Muscle of leg (tissue), 3 donors: ENCODE measurements at regions not wholly inside any gene's neighbourhood (a gene's known extent, or its start where the extent isn't known, plus 50 kb on each side); places are given as distances from the start of the nearest gene placed in this dataset.

ENCODE experiments used
- DNase-seq: peaks from one replicate; pipeline ENCODE4 v3.0.0; 2013
- H3K27ac ChIP-seq: one replicate; pipeline ENCODE4 v1.5.1; 2013; ENCODE audit warnings: mild to moderate bottlenecking, low read length, control low read depth
- H3K27me3 ChIP-seq: one replicate; pipeline ENCODE4 v1.6.1; 2013; ENCODE audit warnings: low read length; ENCODE audit not compliant: control insufficient read depth, insufficient read depth
- H3K36me3 ChIP-seq: one replicate; pipeline ENCODE4 v1.6.1; 2013; ENCODE audit warnings: low read length; ENCODE audit not compliant: control insufficient read depth, insufficient read depth
- H3K4me1 ChIP-seq: one replicate; pipeline ENCODE4 v1.6.1; 2013; ENCODE audit warnings: low read length; ENCODE audit not compliant: control insufficient read depth, insufficient read depth
- H3K4me3 ChIP-seq: one replicate; pipeline ENCODE4 v1.5.1; 2013; ENCODE audit warnings: low read length, control low read depth
- H3K9me3 ChIP-seq: replicated peaks from 2 replicates; pipeline ENCODE4 v1.6.1; 2013; ENCODE audit warnings: low read depth, low read length; ENCODE audit not compliant: control insufficient read depth
- WGBS: methylation state at CpG from one replicate; pipeline ENCODE4 v1.1.5; 2013; ENCODE audit warnings: missing lambda C conversion rate; ENCODE audit not compliant: insufficient coverage; 5-methylcytosine and 5-hydroxymethylcytosine counted together

- no peak overlapping the region for H3K4me3 ChIP-seq
- H3K9me3 ChIP-seq, result no peaks in the 10 kb centered on the region
- H3K4me1 ChIP-seq, result no peaks in the 10 kb centered on the region
- no peak for DNase-seq
- 50% methylated on average over 1 of the region's 2 CpGs for WGBS
- H3K27ac ChIP-seq, result no peak overlapping the region
- H3K27me3 ChIP-seq, result no peaks in the 10 kb centered on the region
- H3K36me3 ChIP-seq, result no peaks in the 10 kb centered on the region
Measured at GRCh38 chr14:22456998-22457594, 131.9 kb downstream of the DAD1 start.

GRCh38 chr14:22456421-22456820, 132.6 kb downstream of the DAD1 start:
- H3K4me1 ChIP-seq, result no peaks in the 10 kb centered on the region
- no peak overlapping the region for H3K27ac ChIP-seq
- no peaks in the 10 kb centered on the region for H3K36me3 ChIP-seq
- whole genome bisulfite sequencing, result 100% methylated on average over 1 of the region's 3 CpGs
- no peak overlapping the region for H3K4me3 ChIP-seq
- no peaks in the 10 kb centered on the region for H3K27me3 ChIP-seq
- no peaks in the 10 kb centered on the region for H3K9me3 ChIP-seq
- no peak for DNase-seq

GRCh38 chr14:22452330-22452729, 136.7 kb downstream of the DAD1 start:
- DNase-seq, result no peak
- WGBS, result no CpG with 5 or more reads among the region's 4 CpGs
- no peak overlapping the region for H3K4me3 ChIP-seq
- H3K4me1 ChIP-seq, result peaks cover 7% of the 10 kb centered on the region
- H3K27me3 ChIP-seq, result peaks cover 3% of the 10 kb centered on the region
- H3K27ac ChIP-seq, result no peak overlapping the region
- no peaks in the 10 kb centered on the region for H3K9me3 ChIP-seq
- no peaks in the 10 kb centered on the region for H3K36me3 ChIP-seq

- H3K27ac ChIP-seq, result no peak overlapping the region
- no peaks in the 10 kb centered on the region for H3K36me3 ChIP-seq
- peaks cover 3% of the 10 kb centered on the region for H3K27me3 ChIP-seq
- 89% methylated on average over 5 of the region's 7 CpGs for WGBS
- no peak overlapping the region for H3K4me3 ChIP-seq
- H3K4me1 ChIP-seq, result peaks cover 7% of the 10 kb centered on the region
- no peak for DNase-seq
- no peaks in the 10 kb centered on the region for H3K9me3 ChIP-seq
Measured at GRCh38 chr14:22450266-22450665, 138.8 kb downstream of the DAD1 start.

GRCh38 chr14:22449600-22449905, 139.5 kb downstream of the DAD1 start:
- no peak overlapping the region for H3K27ac ChIP-seq
- WGBS, result no CpG with 5 or more reads among the region's 2 CpGs

GRCh38 chr14:22448905-22449599, 140.0 kb downstream of the DAD1 start:
- no peaks in the 10 kb centered on the region for H3K36me3 ChIP-seq
- peaks cover 3% of the 10 kb centered on the region for H3K27me3 ChIP-seq
- H3K27ac ChIP-seq, result no peak overlapping the region
- H3K4me1 ChIP-seq, result peaks cover 7% of the 10 kb centered on the region
- WGBS, result 71% methylated on average over 1 of the region's 4 CpGs
- no peaks in the 10 kb centered on the region for H3K9me3 ChIP-seq
- no peak overlapping the region for H3K4me3 ChIP-seq
- no peak for DNase-seq

More at GRCh38 chr14:22449600-22449905, 139.5 kb downstream of the DAD1 start:
- Histone ChIP-seq H3K4me1 (peaks cover 7% of the 10 kb centered on the region), H3K9me3 (no peaks in the 10 kb centered on the region), H3K4me3 (no peak overlapping the region), H3K36me3 (no peaks in the 10 kb centered on the region), H3K27me3 (peaks cover 3% of the 10 kb centered on the region)
- no peak for DNase-seq

GRCh38 chr14:22448035-22448904, 140.8 kb downstream of the DAD1 start:
- Histone ChIP-seq H3K27ac (no peak overlapping the region), H3K27me3 (peaks cover 3% of the 10 kb centered on the region)
- 31% methylated on average over 2 of the region's 10 CpGs for WGBS

GRCh38 chr14:22438742-22439141, 150.3 kb downstream of the DAD1 start:
- 100% methylated on average over 1 of the region's 3 CpGs for WGBS

More at GRCh38 chr14:22448035-22448904, 140.8 kb downstream of the DAD1 start:
- peaks cover 7% of the 10 kb centered on the region for H3K4me1 ChIP-seq
- H3K36me3 ChIP-seq, result no peaks in the 10 kb centered on the region
- no peaks in the 10 kb centered on the region for H3K9me3 ChIP-seq
- no peak for DNase-seq
- H3K4me3 ChIP-seq, result no peak overlapping the region

GRCh38 chr14:22434901-22435550, 154.0 kb downstream of the DAD1 start:
- 68% methylated on average over 3 of the region's 6 CpGs for WGBS
- peaks cover 12% of the 10 kb centered on the region for H3K4me1 ChIP-seq
- no peak overlapping the region for H3K27ac ChIP-seq
- no peaks in the 10 kb centered on the region for H3K27me3 ChIP-seq
- no peak for DNase-seq
- no peak overlapping the region for H3K4me3 ChIP-seq
- no peaks in the 10 kb centered on the region for H3K36me3 ChIP-seq
- no peaks in the 10 kb centered on the region for H3K9me3 ChIP-seq

More at GRCh38 chr14:22438742-22439141, 150.3 kb downstream of the DAD1 start:
- H3K9me3 ChIP-seq, result no peaks in the 10 kb centered on the region
- H3K36me3 ChIP-seq, result no peaks in the 10 kb centered on the region
- H3K4me3 ChIP-seq, result no peak overlapping the region
- no peak overlapping the region for H3K27ac ChIP-seq
- H3K4me1 ChIP-seq, result peaks cover 5% of the 10 kb centered on the region
- DNase-seq, result no peak
- H3K27me3 ChIP-seq, result no peaks in the 10 kb centered on the region

- Histone ChIP-seq H3K4me1 (peaks cover 15% of the 10 kb centered on the region), H3K36me3 (no peaks in the 10 kb centered on the region), H3K27ac (no peak overlapping the region), H3K27me3 (no peaks in the 10 kb centered on the region), H3K9me3 (no peaks in the 10 kb centered on the region), H3K4me3 (no peak overlapping the region)
- no peak for DNase-seq
- 79% methylated on average over 2 of the region's 4 CpGs for WGBS
Measured at GRCh38 chr14:22434030-22434429, 155.0 kb downstream of the DAD1 start.
